Right lobe of liver (tissue), 4 donors: ENCODE measurements at regions not wholly inside any gene's neighbourhood (a gene's known extent, or its start where the extent isn't known, plus 50 kb on each side); places are given as distances from the start of the nearest gene placed in this dataset.

Experiments
- CTCF ChIP-seq, 4 donors: fragments of 200-600 bp in 3 of 4; fragments of 450-650 bp in 1 of 4; IDR thresholded peaks; one replicate each; pipeline versions ENCODE4 v1.5.1 to v1.8.0; 2016 to 2022; ENCODE audit warnings: antibody characterized with exemption in 4 of 4, mild to moderate bottlenecking in 2 of 4
- POLR2A ChIP-seq: fragments of 450-650 bp; IDR thresholded peaks from one replicate; pipeline ENCODE4 v1.6.1; 2017; ENCODE audit warnings: antibody characterized with exemption, mild to moderate bottlenecking
- donor health status: DM: no; HTN: no; CAD: no.
- donor health status: DM: no; HTN: no; CAD: no.
- donor health status: DM: no; HTN: yes; CAD: no.

DNA sequence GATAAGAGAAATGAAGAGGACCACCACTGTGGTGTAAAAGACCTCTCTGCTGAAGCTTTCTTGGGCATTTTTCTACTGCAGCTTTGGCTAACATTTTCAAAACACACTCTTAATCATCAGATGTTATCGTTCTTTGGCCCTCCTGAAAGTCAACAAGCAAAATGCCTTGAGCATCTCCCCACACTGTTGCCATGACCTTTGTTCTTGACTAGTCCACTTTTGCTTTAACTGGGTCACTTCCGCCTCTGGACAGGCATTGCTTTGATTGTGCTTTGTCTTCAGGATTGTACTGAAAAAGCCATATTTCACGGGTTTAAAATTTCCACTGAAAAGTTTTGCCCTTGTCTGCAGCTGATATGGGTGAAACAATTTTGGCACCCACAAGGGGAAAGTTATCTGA is 107.8 kb upstream of the CXCL12 start:
- TF ChIP-seq CTCF (IDR thresholded peaks at IDR 0.05): no peak
- no peak for TF ChIP-seq POLR2A
